ENCODE measurements at regions not wholly inside any gene's neighbourhood (a gene's known extent, or its start where the extent isn't known, plus 50 kb on each side); places are given as distances from the start of the nearest gene placed in this dataset.

DNA sequence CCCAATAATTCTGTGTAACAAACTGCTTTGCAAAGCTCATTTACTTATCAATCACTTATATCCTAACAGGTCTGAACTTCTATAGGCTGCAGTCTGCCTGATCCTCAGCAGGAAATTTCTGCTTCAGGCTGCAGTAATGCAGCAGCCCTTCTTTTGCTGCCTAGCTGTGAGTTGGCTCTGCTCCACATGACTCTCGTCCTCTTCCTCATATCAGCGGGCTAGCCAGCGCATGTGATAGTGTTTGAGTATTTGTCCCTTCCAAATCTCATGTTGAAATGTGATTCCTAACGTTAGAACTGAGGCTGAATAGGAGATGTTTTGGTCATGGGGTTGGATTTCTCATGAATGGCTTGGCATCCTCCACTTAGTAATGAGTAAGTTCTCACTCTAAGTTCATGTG, 387.8 kb downstream of the SEMA3D start:
- TF ChIP-seq, protein P1, sequence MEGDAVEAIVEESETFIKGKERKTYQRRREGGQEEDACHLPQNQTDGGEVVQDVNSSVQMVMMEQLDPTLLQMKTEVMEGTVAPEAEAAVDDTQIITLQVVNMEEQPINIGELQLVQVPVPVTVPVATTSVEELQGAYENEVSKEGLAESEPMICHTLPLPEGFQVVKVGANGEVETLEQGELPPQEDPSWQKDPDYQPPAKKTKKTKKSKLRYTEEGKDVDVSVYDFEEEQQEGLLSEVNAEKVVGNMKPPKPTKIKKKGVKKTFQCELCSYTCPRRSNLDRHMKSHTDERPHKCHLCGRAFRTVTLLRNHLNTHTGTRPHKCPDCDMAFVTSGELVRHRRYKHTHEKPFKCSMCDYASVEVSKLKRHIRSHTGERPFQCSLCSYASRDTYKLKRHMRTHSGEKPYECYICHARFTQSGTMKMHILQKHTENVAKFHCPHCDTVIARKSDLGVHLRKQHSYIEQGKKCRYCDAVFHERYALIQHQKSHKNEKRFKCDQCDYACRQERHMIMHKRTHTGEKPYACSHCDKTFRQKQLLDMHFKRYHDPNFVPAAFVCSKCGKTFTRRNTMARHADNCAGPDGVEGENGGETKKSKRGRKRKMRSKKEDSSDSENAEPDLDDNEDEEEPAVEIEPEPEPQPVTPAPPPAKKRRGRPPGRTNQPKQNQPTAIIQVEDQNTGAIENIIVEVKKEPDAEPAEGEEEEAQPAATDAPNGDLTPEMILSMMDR (conservative IDR thresholded peaks at IDR 0.05; ENCODE audit: low read length) = no peak
- no peak for TF ChIP-seq EZH2phosphoT487 (IDR thresholded peaks at IDR 0.05; ENCODE audit: borderline replicate concordance)

Data from Loucy (cell line).